ENCODE measurements at regions not wholly inside any gene's neighbourhood (a gene's known extent, or its start where the extent isn't known, plus 50 kb on each side); places are given as distances from the start of the nearest gene placed in this dataset.

DNA sequence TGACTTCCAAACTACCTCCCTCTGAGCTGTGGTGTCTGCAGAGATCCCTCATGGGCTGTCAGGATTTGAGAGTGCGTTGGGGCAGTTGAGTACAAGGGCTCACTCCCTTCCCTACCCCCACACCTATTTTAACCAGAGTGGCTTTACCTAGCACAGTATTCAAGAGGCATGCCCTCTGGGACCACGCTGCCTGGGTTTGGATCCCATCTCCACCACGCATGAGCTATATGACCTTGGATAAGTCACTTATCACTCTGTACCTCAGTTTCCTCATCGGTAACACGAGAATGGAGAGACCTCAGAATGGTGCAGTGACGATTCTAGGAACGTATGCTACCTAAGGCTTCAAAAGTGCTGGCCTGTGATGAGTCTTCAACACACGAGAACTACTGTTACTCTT lies 147.3 kb upstream of the WNT4 start:
- intact Hi-C loops (cut with DNase I): no loop called here

DNA sequence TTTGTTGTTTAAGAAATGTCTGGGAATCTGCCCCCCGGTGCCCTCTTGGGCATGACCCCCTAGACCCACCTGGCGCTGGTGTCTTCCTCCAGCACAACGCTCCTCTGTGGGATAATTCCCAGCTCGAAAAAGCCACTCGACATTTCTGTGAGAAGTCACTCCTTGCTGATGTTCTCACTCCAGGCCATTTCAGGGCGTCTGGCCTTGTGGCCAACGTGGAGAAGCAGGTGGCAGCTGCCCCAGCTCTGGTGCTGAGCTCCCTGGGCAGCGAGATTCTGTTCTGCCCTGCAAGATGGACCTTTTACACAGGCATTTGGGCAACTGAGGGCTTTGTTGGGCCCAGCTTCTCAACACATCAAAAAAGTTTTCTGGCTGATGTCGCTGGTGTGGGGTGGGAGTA lies 147.7 kb upstream of the WNT4 start:
- Histone ChIP-seq H3K4me1 (ENCODE audit: control insufficient read depth, insufficient read depth, low read length) (no peaks in the 10 kb centered on the region), H3K4me3 (ENCODE audit: low read length) (no peak overlapping the region), H3K27me3 (ENCODE audit: control insufficient read depth, insufficient read depth) (no peaks in the 10 kb centered on the region), H3K27ac (ENCODE audit: low read length) (no peak overlapping the region), H3K9me3 (ENCODE audit: control insufficient read depth, low read length) (no peaks in the 10 kb centered on the region)
- ATAC-seq: no peak
- 84% methylated on average over 9 of the region's 9 CpGs for WGBS
- intact Hi-C loops (cut with DNase I): no loop called here
- DNase-seq: no peak

More for the DNA sequence above, 147.3 kb upstream of the WNT4 start:
- DNase-seq: no peak
- Histone ChIP-seq H3K27me3 (ENCODE audit: control insufficient read depth, insufficient read depth) (no peaks in the 10 kb centered on the region), H3K27ac (ENCODE audit: low read length) (no peak overlapping the region), H3K4me3 (ENCODE audit: low read length) (no peak overlapping the region), H3K4me1 (ENCODE audit: control insufficient read depth, insufficient read depth, low read length) (no peaks in the 10 kb centered on the region), H3K9me3 (ENCODE audit: control insufficient read depth, low read length) (no peaks in the 10 kb centered on the region)
- ATAC-seq: no peak
- WGBS: 64% methylated on average over 8 of the region's 8 CpGs

DNA sequence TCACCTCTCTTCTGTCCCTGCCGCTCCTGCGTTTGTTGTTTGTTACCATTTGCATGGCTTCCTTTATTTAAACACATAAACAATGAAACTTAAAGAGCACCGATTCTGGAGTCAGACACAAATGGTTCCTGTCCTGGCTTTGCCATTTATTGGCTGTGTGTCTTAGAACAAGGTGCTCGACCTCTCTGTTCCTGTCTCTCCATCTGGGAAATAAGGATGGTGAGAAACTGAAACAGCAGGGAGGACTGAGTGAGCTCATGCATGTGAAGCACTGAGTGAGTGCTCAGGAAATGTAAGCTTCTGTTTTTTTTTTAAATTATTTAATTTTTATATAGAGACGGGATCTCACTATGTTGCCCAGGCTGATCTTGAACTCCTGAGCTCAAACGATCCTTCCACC lies 148.2 kb upstream of the WNT4 start:
- DNase-seq: no peak
- intact Hi-C loops (cut with DNase I): no loop called here
- ATAC-seq: no peak
- H3K4me1 ChIP-seq (ENCODE audit: control insufficient read depth, insufficient read depth, low read length): no peaks in the 10 kb centered on the region
- H3K27ac ChIP-seq (ENCODE audit: low read length): no peak overlapping the region
- 68% methylated on average over 6 of the region's 6 CpGs for whole genome bisulfite sequencing
- H3K4me3 ChIP-seq (ENCODE audit: low read length): no peak overlapping the region
- no peaks in the 10 kb centered on the region for H3K9me3 ChIP-seq (ENCODE audit: control insufficient read depth, low read length)
- H3K27me3 ChIP-seq (ENCODE audit: control insufficient read depth, insufficient read depth): no peaks in the 10 kb centered on the region

DNA sequence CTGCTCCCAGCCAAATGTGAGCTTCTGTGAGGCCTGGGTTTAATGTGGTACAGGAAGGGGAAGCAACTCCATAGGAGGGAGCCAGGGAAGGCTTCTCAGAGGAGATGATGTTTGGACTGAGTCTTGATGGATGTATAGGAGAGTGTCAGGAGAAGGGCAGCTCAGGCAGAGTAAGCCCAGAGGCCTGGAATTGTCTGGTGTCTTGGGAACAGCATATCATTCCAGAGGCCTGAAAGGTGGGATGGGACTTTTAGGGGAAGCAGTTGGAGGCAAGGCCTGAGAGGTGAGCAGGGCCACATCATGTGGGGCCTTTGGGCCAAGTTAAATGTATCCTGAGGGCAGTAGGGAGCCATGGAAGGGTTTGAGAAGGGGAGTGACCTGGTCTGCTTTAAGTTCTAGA lies 148.6 kb upstream of the WNT4 start:
- no peak for DNase-seq
- ATAC-seq: no peak
- Histone ChIP-seq H3K4me1 (ENCODE audit: control insufficient read depth, insufficient read depth, low read length) (no peaks in the 10 kb centered on the region), H3K4me3 (ENCODE audit: low read length) (no peak overlapping the region), H3K27me3 (ENCODE audit: control insufficient read depth, insufficient read depth) (no peaks in the 10 kb centered on the region), H3K27ac (ENCODE audit: low read length) (no peak overlapping the region), H3K9me3 (ENCODE audit: control insufficient read depth, low read length) (no peaks in the 10 kb centered on the region)
- intact Hi-C loops (cut with DNase I): no loop called here

DNA sequence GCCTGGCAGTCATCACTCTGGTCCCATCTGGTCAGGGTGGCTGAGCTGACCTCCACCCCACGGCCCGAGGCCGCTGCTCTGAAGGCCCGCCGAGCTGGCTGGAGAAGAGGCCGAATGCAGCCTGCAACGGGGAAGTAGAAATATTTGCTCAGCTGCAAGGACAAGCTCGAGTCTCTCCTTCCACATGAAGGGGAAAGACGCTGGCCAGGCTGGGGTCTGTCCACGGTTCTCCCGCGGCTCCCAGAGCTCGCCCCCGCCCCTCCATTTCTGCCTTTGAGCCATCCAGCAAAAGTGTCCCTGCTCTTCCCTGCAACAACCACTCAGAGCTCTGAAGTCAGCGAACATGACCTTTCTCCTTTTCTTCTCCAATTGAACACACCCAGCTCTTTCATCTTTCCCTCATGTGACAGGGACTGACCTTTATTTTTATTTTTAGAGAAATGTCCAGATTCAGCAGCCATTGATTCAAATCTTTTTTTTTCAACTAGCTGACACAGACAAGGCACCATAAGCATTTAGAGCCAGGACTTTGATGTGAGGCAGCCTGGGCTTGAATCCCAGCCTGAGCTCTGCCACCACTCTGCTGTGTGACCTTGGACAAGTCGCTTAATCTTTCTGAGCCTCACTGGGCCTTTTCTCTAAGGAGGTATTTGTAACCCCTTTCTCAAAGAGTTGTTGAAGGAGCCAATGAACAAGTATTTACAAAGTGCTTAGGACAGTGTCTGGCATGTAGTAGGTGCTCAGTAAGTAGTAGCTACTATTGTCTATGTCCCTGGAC lies 149.3 kb upstream of the WNT4 start:
- no peaks in the 10 kb centered on the region for H3K27me3 ChIP-seq (ENCODE audit: control insufficient read depth, insufficient read depth)
- DNase-seq: no peak
- no peak for ATAC-seq
- H3K4me3 ChIP-seq (ENCODE audit: low read length): no peak overlapping the region
- H3K9me3 ChIP-seq (ENCODE audit: control insufficient read depth, low read length): no peaks in the 10 kb centered on the region
- no peak overlapping the region for H3K27ac ChIP-seq (ENCODE audit: low read length)
- WGBS: 53% methylated on average over 16 of the region's 16 CpGs
- intact Hi-C loops (cut with DNase I): no loop called here
- no peaks in the 10 kb centered on the region for H3K4me1 ChIP-seq (ENCODE audit: control insufficient read depth, insufficient read depth, low read length)

DNA sequence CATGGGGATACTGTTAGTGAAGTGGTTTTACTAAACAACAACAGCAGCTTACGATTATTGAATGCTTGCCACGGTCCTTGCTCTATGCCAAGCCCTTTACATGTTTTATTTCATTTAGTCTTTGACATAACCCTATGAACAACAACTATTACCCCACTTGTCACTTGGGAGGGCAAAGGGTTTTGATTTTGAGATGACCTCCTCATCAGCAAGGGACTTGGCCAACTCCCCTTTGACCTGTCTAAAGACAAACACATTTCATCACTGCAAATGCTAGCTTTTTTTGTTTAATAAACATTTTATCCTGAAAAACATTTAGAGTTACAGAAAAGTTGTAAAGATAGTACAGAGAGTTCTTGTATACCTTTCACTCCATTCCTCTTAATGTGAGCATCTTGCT lies 152.5 kb upstream of the WNT4 start:
- Histone ChIP-seq H3K27ac (ENCODE audit: low read length) (no peak overlapping the region), H3K9me3 (ENCODE audit: control insufficient read depth, low read length) (no peaks in the 10 kb centered on the region), H3K4me1 (ENCODE audit: control insufficient read depth, insufficient read depth, low read length) (no peaks in the 10 kb centered on the region), H3K4me3 (ENCODE audit: low read length) (no peak overlapping the region), H3K27me3 (ENCODE audit: control insufficient read depth, insufficient read depth) (peaks cover 3% of the 10 kb centered on the region)
- ATAC-seq (no peak), DNase-seq (no peak)
- WGBS: 76% methylated on average over 2 of the region's 2 CpGs
- intact Hi-C loops (cut with DNase I): no loop called here

DNA sequence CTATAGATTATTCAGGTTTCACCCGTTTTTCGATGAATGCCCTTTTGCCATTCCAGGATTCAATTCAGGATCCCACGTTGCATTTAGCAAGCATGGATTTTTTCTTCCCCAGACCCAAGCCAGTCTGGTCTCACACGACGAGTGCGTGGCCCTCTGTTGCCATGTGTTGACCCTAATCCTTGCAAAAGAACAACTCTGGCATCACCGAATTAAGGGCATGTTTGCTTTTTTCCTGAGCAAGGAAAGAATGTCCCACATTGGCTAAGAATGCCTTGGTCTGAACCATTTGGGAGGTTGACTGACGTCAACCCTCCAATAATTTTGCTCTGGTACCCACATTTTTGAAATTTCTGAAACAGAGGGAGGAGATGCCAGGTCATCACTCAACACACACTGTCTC lies 153.0 kb upstream of the WNT4 start:
- WGBS: 77% methylated on average over 8 of the region's 8 CpGs
- peaks cover 3% of the 10 kb centered on the region for H3K27me3 ChIP-seq (ENCODE audit: control insufficient read depth, insufficient read depth)
- H3K4me1 ChIP-seq (ENCODE audit: control insufficient read depth, insufficient read depth, low read length): no peaks in the 10 kb centered on the region
- no peak overlapping the region for H3K4me3 ChIP-seq (ENCODE audit: low read length)
- H3K9me3 ChIP-seq (ENCODE audit: control insufficient read depth, low read length): no peaks in the 10 kb centered on the region
- DNase-seq (no peak), ATAC-seq (no peak)
- H3K27ac ChIP-seq (ENCODE audit: low read length): no peak overlapping the region
- intact Hi-C loops (cut with DNase I): no loop called here

DNA sequence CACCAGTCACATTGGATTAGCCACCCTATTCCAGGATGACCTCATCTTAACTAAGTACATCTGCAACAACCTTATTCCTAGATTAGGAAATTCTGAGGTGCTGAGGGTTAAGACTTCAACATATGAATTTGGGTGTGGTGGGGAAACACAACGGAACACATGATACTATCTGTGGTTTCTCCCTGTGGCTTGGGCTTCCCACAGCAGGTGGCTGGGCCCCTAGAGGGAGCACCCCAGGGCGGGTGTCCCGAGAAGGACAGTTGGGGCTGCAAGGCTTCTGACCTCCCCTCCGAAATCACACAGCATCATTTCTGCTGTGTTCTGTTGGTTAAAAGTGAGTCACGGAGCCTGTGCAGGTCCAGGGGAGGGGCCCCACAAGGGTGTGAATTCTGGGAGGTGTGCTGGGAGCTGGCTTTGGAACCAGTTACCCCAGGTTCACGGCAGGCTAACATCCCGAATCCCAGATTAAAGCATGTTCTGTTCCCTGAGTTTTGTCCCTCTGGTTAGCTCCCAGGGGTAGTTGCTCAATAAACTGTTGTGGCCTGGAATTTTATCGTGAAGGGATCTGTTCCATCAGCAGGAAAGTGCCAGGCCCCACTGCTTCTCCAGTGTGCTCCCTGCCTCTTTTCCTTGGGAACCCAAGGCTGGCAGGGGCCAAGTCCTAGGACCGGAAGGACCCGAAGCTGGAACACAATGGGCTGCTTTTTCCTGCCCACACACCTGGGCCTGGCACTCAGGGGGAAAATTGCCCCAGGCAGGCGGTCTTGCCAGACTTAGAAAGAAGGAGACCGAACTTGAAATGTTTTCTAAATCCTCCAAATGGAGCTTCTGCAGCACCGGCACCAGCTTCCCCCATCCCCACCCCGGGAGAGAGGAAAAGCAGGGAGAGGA lies 154.0 kb upstream of the WNT4 start:
- no peak overlapping the region for H3K27ac ChIP-seq (ENCODE audit: low read length)
- H3K4me3 ChIP-seq (ENCODE audit: low read length): no peak overlapping the region
- ATAC-seq (no peak), DNase-seq (no peak)
- WGBS: 57% methylated on average over 14 of the region's 14 CpGs
- no peaks in the 10 kb centered on the region for H3K9me3 ChIP-seq (ENCODE audit: control insufficient read depth, low read length)
- H3K27me3 ChIP-seq (ENCODE audit: control insufficient read depth, insufficient read depth): peaks cover 3% of the 10 kb centered on the region
- intact Hi-C loops (cut with DNase I): no loop called here
- no peaks in the 10 kb centered on the region for H3K4me1 ChIP-seq (ENCODE audit: control insufficient read depth, insufficient read depth, low read length)

DNA sequence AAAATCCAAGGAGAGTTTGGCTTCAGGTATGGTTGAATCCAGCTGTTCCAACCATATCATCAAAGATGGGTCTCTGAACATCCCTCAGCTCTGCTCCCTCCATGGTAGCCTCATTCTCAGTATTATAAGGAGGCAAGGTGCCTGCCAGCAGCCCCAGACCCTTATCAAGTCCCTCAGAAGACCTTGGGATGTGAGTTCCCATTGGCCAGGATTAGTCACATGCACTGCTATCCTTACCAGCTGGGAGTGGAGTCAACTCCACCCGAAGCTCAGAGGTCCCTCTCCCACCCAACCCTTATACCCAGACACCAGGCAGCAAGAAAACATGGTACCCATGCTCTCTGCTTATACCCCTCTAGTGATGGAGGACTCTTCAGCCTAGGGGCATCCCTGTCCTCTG lies 153.7 kb upstream of the ZBTB40 start:
- intact Hi-C loops (cut with DNase I): no loop called here
- ATAC-seq (no peak), DNase-seq (no peak)
- Histone ChIP-seq H3K27ac (ENCODE audit: low read length) (no peak overlapping the region), H3K4me1 (ENCODE audit: control insufficient read depth, insufficient read depth, low read length) (no peaks in the 10 kb centered on the region), H3K9me3 (ENCODE audit: control insufficient read depth, low read length) (no peaks in the 10 kb centered on the region), H3K4me3 (ENCODE audit: low read length) (no peak overlapping the region), H3K27me3 (ENCODE audit: control insufficient read depth, insufficient read depth) (peaks cover 3% of the 10 kb centered on the region)
- 50% methylated on average over 1 of the region's 1 CpG for WGBS

DNA sequence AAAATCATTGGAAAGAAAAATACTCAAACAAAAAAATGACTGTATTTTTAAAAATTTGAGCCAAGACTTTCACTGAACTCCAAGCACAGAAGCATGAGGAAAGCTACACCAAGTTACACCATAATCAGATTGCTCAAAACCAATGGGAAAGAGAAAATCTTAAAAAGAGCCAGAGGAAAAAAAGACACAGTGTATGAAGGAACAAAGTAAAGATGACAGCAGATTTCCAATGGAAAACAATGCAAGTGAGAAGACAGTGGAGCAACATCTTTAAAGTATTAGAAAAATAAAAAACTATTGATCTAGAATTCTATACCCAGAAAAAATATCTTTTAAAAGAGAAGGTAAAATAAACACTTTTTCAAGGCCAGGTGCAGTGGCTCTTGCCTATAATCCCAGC lies 147.8 kb upstream of the ZBTB40 start:
- no peak for ATAC-seq
- Histone ChIP-seq H3K27me3 (ENCODE audit: control insufficient read depth, insufficient read depth) (no peaks in the 10 kb centered on the region), H3K9me3 (ENCODE audit: control insufficient read depth, low read length) (no peaks in the 10 kb centered on the region), H3K4me3 (ENCODE audit: low read length) (no peak overlapping the region), H3K27ac (ENCODE audit: low read length) (no peak overlapping the region), H3K4me1 (ENCODE audit: control insufficient read depth, insufficient read depth, low read length) (no peaks in the 10 kb centered on the region)
- intact Hi-C loops (cut with DNase I): no loop called here
- DNase-seq: no peak

DNA sequence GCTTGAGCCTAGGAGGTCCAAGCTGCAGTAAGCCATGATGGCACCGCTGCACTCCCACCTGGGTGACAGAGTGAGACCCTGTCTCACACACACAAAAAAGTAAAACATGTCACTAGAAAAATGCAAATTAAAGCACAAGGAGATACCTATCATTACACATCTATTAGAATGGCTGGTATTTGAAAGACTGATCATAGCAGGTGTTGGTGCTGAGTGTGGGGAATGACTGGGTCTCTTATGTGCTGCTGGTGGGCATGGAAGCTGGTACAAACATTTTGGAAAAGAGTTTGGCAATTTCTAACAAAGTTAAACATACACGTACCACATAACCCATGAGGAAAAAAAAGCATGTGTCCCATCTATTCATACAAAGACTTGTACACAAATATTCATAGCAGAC lies 142.1 kb upstream of the ZBTB40 start:
- no peaks in the 10 kb centered on the region for H3K9me3 ChIP-seq (ENCODE audit: control insufficient read depth, low read length)
- DNase-seq (no peak), ATAC-seq (no peak)
- no peak overlapping the region for H3K4me3 ChIP-seq (ENCODE audit: low read length)
- intact Hi-C loops (cut with DNase I): no loop called here
- H3K27me3 ChIP-seq (ENCODE audit: control insufficient read depth, insufficient read depth): no peaks in the 10 kb centered on the region
- WGBS: 95% methylated on average over 2 of the region's 2 CpGs
- H3K27ac ChIP-seq (ENCODE audit: low read length): no peak overlapping the region
- no peaks in the 10 kb centered on the region for H3K4me1 ChIP-seq (ENCODE audit: control insufficient read depth, insufficient read depth, low read length)
